HG02642 (cell line): ENCODE measurements at regions not wholly inside any gene's neighbourhood (a gene's known extent, or its start where the extent isn't known, plus 50 kb on each side); places are given as distances from the start of the nearest gene placed in this dataset.

ENCODE experiments used
- ATAC-seq: cut with Tn5 transposase; IDR thresholded peaks from one replicate; pipeline ENCODE4 v1.9.1; 2021; ENCODE audit warnings: mild to moderate bottlenecking; ENCODE audit not compliant: unreplicated experiment, poor library complexity

DNA sequence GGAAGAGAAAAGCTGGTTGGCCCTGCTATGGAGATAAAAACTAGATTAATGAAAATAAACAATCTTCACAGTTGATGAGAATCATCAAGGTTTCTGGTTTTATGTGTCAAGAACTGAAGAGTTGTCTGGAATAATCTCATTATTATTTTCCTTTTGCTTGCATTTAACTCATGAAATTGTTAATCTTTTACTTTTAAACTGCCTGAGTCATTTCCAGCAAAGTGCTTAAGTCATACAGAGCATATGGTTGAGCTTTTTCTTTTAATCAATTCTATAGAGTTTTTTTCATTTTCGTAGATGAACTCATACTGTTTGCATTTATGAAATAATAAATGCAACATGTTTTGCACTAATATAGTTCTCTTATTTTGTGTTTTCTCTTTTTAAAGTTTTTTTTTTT lies 747.9 kb downstream of the NXPH1 start:
- no peak for ATAC-seq

DNA sequence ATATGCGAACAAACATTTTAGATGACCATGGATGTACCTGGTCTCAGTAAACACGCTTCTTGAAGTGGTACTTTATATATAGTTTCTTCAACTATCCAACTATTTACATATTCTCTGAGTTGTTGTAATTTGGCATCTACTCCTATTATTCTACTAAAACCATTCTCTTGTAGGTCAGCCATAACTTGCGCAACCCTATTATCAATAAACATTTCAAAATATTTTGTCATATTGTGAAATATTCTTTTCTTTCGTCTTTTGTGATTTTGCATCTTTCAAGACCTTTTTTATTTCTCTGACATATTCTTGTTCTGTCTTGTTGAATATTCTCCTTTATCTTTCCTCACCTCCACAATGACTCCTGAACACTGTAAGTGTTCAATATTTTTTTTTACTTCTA lies 753.3 kb downstream of the NXPH1 start:
- no peak for ATAC-seq

DNA sequence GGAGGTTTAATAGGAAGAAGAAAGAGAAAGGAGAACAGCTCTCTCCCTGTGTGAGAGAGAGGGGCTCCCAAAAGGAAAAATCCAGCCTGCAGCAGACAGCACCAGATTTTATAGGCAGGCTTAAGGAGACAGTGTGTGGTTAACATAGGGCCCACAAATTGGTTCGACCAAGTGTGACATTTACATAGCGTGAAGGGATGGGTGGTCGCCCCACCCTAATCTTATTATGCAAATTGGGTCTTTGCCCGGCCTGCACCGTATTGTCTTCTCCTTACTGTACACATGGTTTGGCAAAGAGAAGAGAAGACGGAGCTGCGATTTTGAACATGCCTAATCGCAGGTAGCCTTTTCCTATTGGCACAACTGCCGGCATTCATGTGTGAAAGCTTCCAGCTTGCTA lies 756.3 kb downstream of the NXPH1 start:
- no peak for ATAC-seq

DNA sequence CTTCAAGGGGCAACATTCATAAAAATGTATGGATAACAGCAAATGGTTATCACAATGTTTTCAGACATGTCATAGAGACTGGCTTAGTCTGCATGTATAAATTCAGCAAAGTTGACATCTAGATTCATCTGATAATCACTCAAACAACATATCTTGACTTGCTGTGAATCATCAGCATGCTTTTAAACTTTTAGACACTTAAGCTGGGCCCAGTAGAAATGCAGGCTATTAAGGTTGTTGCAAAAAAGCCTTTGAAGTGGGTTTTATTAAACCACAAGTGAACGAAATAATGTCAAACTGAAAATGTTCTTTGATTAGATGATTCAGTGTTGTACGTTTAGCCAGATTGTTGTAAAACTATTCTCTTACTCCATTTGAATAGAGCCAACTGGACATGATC lies 759.6 kb downstream of the NXPH1 start:
- ATAC-seq: no peak

DNA sequence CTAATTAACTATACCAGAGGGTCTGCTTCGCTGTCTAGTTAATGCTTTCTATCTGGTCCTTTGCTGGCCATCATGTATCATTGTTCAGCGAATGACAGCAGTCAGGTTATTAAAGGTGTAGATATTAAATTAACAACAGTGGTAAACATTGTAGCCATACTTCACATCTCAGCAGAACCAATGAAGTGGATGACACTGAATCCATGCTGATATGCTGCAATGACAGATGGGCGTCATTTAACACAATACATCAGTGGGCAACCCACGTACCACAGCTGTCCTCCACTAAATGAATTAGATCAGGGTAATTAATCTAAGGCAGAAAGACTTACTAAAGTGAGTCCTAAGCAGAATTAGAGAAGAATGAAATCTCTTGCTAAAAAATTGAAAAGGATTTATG lies 767.2 kb downstream of the NXPH1 start:
- ATAC-seq: no peak

DNA sequence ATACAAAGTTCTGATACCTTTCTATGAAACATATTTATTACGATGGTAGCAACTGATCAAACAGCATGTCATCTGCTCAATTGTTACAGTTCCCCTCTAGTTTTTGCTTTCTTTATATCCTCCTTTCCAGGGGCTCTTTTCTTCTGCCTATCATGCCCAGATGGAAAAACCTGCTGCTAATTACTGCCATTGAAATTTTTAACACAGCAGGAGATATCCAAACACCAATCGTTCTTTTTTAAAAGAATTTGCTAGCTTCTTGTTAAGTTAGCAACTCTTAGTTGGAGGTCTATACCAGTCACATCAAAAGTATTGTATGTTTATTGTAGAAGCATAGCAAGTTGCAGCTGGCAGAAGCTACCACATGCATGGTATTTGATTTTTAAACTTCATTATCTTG lies 768.5 kb downstream of the NXPH1 start:
- ATAC-seq: no peak

DNA sequence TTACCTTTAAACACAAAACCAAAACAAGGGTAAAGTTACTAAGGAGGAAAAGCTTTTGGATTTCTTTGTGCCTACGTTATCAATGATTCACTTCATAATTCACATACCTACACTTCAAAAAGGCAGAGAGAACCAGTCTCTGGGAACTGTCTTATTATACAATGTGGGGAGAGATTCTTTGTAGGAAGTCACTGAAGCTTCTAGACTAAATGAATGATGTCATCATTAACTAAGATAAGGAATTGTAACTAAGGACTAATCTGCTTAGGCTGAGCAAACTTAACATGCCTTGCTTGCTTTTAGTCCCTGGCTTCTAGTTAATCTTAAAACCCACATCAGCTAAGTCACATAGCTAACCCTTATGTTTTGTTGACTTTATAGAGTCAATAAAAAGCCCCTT lies 771.2 kb downstream of the NXPH1 start:
- ATAC-seq: no peak

DNA sequence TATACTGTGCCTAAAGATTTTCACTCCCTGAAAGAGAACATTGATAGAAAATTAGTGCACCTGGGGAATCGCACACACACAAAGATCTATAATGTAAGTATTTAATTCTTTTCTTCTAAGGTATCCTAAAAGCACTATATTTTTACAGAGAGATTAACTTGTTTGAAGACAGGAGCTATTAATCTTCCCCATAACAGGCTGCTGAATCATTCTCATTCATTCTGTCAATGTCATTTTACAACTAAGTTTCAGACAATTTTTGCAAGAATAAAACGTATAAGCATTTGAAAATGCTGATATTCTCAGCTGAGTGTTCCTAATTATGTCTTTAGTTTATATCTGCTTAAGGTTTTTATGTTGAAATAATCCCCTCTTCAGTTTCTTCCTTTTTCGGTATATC lies 776.7 kb downstream of the NXPH1 start:
- no peak for ATAC-seq

DNA sequence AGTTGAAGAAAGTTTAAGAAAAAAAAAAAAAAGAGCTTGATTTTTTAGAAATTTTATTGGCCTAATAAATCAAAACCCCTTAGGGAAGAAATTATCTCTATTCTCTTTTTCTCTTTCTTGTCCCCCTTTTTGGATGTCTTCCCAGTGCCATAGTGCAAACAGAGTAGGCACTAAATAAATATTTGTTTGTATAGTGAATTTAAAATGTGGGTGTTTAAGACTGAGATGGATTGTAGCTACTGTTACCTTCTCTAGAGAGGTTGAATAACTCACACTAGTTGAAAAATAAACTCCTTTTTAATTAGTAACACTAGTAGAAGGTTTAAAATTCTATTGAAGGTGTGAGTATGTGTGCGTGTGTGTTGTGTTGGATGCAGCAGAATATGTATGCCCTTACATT lies 783.8 kb downstream of the NXPH1 start:
- ATAC-seq: no peak

DNA sequence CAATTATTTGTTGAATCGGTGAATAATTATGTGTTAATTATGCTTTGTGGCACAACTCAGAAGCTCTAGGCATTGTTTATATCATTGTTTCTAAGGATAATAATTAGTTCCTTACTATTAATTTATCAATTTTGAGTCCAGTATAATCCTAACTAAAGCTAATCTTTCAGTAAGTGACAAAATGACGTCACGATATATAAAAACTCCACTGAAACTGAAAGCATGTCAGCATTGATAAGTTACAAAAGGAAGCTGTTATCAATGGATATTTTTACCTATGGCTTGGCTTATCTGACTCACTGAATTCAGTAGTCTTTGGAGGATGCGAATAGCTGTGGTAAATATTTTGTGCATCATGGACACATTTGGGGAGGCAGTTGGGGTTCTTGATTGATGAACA lies 793.1 kb downstream of the NXPH1 start:
- ATAC-seq: no peak

DNA sequence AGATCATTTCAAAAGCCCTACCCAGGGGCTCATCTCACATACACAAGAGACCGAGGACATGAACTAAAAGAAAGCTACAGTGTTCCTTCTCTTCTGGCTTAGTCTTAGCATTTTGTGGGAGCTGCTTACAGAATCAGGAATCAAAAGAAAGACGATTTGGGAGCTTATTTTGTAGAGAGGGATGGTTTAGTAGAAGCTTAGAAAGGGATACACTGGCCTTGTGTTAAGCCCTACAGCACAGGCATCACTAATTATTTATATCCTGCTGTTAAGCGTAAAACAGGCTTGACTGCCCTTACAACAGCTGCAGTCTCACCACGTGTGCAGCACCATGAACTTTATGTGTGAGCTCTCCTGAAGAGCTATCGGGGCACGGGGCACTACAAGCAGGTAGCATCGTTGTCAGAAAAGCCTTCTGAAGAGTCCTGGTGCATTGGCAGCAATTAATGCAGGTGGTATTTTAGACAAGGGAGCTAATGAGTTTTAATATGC lies 798.3 kb downstream of the NXPH1 start:
- no peak for ATAC-seq

DNA sequence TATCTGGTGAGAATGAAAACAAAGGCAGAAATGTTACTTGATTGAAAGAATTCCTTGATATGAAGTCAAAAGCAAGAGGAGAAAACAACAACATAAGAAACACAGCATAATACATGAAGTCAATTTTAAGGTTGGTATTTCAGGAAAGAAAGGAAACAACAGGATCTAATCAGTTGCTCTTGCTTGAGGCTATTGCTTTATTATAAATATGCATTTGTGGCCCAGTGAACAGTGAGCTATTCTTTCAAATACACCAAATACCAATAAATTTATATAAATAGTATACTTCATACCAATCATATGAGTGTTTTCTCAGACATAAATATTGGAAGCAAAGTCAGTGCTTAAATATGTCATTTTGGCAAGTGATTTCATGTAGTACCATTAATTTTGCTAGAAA lies 806.6 kb downstream of the NXPH1 start:
- ATAC-seq: no peak

DNA sequence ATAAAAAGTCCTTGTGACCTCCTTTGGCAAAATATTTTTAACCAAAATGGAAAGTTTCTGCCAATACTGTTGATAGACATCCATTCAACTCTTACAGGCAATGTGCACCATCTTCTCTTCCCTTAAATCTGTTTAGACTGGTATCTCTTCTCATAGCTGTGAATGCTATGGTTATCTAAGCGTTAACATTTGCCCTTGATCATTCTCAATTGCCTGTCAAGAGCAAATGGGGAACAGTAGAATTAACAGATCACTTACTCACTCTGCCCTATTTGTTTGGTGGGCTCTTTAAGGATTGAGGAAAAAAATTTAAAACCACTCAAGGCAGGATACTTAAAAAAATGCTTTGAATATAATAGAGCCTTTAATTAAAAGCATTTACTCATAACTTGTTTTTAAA lies 808.4 kb downstream of the NXPH1 start:
- ATAC-seq: no peak

DNA sequence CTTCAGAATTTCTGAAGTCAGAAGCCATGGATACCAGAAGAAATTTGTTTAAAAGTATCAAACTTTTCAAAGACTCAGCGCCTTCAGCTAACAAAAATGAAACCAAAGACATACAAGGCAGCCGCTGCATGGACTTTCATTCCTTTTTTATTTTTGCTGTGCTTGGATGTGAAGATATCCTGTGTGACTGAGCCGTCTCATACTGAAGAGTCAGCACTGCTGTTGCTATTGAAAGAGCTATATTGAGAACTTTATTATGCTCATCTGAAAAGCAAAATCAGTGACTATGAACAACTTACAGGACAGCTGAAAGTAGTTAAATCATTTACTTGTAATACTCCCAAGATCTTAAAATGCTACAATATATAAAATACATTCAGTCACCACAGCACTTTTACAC lies 809.2 kb downstream of the NXPH1 start:
- ATAC-seq: no peak

DNA sequence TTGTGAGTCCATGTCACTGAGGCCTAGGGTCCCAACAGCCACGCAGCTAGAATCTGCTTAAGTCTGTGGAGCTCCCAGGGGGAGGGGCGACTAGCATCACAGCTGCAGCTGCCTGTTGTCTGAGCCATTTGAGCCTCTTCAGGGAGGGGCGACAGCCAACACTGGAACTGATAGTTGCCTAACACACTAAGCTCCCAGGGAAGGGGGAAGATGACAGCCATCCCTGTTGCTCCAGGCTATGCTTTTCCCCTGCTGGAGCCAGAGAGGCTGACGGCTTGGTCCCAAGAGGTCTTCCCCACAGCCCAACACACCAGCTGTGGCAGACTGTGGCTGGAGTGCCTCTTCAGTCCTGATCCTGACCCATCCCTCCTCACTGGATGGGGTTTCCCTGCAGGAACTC lies 817.5 kb downstream of the NXPH1 start:
- ATAC-seq: no peak

DNA sequence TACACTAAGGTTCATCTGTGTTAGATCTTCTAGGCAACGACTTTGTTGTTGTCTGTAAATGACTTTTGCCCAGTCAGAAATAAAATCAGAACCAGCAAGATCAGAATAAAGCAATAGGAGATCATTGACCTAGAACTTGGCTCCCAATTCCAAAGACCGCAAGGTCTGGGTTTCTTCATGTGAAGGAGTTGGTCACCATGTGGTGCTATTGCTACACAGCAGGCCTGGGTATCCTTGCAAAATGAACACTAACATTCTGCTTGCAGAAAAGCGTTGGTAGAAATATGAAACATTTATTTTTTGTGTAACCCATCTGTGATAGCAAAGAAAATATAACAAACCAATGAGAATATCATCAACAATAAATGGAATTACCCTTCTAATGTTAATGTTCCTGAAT lies 831.0 kb downstream of the NXPH1 start:
- ATAC-seq: no peak

DNA sequence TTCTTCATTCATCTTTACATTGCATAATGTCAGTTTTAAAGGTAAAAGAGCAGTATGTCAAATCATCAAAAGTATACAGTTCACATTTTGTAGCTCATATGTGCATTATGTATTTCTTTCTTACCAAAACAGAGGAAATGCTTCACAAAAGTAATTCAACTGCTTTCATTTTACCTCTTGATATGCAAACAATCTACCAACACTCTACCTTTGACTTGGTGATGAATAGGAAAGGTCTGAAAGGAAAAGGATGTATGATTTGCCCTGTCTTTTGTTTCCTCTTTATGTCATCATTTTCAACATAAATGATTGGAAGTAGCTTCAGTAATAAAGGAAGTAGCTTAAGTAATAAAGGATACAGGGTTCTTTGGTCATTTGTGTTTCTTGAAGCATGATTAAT lies 846.7 kb downstream of the NXPH1 start:
- ATAC-seq: no peak

DNA sequence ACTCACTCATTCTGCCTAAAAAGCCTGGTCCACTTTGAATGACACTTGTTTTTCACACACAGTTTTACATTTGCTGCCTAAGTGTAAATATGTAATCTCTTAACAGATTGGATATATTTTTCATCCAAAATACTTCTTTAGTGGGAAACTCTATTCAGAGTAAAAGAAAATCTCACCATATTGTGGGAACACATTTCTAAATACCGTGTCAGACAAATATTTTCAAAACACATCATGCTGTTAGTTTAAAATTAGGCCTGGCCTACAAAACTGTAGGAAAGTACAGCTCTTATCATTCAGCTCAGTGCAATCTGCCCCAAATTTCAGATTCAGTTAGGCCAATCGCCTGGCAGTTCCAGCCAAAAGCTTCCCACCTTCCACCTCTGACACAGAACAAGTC lies 849.8 kb downstream of the NXPH1 start:
- ATAC-seq: no peak

DNA sequence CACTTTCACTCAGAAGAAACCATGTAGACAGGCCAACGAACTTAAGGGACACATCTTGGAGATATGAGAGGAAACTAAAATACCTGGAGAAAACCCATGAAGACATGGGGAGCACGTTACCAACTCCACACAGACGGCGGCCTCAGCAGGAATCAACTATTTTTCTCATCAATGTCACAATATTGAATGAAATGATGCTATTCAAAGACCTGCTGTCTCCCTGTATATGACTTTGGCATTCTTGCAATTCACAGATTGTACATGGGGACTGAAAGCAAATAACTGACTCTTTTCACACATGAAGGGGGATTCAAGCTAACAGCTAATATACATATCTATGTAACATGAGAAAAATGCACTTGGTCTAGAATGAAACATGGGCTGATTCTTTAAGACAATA lies 869.0 kb downstream of the NXPH1 start:
- ATAC-seq: no peak

DNA sequence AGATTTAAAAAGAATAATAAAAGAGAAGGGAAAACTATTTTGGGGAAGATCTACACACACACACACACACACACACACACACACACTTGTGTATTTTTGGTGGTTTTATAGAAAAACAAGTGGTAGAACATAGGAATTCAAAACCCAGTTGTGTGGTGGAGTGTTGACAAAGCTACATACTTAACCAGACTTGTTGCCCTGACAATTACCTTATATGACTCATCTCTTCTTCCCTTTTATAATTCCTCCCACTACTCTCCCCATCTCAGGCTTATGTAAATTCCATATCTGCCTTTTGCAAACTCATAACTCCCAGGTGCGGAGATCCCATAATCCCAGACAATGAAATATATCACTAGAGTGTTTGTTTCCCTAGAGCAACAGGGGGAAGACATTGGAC lies 873.7 kb downstream of the NXPH1 start:
- no peak for ATAC-seq

DNA sequence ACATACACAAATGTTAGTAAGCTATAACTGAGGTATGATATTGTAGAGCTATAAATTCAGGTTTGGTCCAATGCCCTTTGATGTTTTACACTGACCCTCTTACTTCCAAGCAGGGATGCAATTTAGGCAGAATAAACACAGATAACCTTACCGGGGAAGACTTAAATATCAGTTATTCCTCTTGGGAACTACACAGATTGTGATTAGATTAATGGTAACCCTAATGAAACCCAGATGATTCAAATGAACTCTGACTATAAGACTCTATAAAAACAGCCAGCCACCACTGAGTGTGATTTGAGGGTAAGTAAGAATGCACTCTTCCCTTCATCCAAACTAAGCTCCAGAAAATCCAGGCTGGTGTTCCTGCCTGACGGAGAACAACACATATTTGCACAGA lies 891.1 kb downstream of the NXPH1 start:
- ATAC-seq: no peak

DNA sequence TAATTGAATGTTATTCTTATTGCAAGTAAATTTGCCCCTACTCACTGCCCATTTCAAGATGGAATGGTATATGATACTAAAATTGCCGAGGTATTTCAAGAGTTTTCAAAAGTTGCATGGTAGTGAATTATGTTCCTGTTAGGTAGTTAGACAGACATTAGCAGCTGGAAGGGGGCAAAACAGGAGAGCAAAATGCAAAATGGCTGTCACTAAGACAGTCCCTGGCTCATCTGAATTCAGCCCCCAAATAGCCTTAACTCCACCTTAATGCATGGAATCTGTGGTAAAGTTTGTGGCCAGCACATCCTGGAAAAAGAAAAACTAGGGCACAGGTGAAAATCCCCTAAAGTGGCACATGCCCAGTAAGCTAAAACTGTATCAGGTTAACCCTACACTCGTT lies 894.9 kb downstream of the NXPH1 start:
- ATAC-seq: no peak

DNA sequence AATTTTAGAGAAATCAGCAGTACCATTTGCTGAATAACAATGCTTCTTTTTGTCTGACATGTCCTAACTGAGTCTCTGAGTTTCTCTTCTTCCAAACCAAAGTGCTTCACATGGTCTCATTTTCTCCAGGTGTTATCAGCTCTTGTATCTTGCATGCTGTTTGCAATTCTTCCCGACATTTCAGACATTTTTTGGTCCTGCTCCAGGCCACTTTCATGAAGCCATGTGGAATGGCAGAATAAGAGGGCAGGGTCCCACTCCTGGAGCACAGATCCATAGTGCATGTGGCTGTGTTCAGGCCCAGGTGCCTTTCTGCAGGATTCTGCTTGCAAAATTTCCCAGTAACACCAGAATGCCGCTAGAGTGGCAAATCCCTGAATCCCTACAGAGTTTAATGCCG lies 916.2 kb downstream of the NXPH1 start:
- ATAC-seq: no peak
